Mucosa of rectum (tissue), 2 donors: ENCODE measurements at regions not wholly inside any gene's neighbourhood (a gene's known extent, or its start where the extent isn't known, plus 50 kb on each side); places are given as distances from the start of the nearest gene placed in this dataset.
A peak's percentile ranks its signal among the peaks of the same experiment; 100 is the strongest.
"Not testable (repeated sequence)": the region's sequence is repeated elsewhere in the genome, so short reads cannot be mapped to it uniquely, and the experiment has no call there.

ENCODE experiments used
- H3K27ac ChIP-seq, 2 donors: one replicate each; pipeline ENCODE4 v1.7.0; 2013; ENCODE audit warnings: inconsistent platforms in 2 of 2, low read depth in 2 of 2, low read length in 2 of 2
- H3K27me3 ChIP-seq, 2 donors: one replicate each; pipeline ENCODE4 v1.7.0; 2013; ENCODE audit warnings: low read length in 2 of 2; ENCODE audit not compliant: control insufficient read depth in 2 of 2, insufficient read depth in 2 of 2
- H3K36me3 ChIP-seq, 2 donors: one replicate each; pipeline ENCODE4 v1.7.0; 2013; ENCODE audit warnings: low read length in 2 of 2; ENCODE audit not compliant: control insufficient read depth in 2 of 2, insufficient read depth in 2 of 2
- H3K4me1 ChIP-seq, 2 donors: one replicate each; pipeline ENCODE4 v1.7.0; 2013; ENCODE audit warnings: low read length in 2 of 2, mild to moderate bottlenecking in 1 of 2; ENCODE audit not compliant: control insufficient read depth in 2 of 2, insufficient read depth in 2 of 2
- H3K4me3 ChIP-seq, 2 donors: one replicate each; pipeline ENCODE4 v1.7.0; 2013; ENCODE audit warnings: low read length in 2 of 2
- H3K9ac ChIP-seq, 2 donors: one replicate each; pipeline ENCODE4 v1.7.0; 2013; ENCODE audit warnings: low read length in 2 of 2, low read depth in 1 of 2, mild to moderate bottlenecking in 1 of 2
- H3K9me3 ChIP-seq, 2 donors: one replicate each; pipeline ENCODE4 v1.7.0; 2013; ENCODE audit warnings: low read length in 2 of 2; ENCODE audit not compliant: control insufficient read depth in 2 of 2
- donor health status: healthy.
- donor health status: Normal muscosa, but diverticular disease.

DNA sequence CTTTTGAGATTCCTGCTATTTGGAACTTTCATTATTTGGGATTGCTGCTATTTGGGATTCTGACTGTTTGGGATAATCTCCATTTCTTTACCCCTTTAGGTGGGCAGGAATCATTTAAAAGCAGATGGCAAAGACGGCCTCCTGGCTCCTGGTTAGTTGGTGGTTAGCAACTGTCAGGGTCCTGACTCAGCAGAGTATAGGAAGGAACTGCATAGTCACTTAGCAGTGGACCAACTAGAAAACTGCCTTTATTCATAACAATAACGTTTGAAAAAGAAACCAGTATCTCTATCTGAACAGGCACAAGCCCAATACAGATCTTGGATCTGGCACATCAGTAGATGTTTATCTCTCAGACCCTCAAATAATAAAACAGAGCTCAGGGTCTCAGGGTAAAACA is 469.7 kb upstream of the FGF16 start:
- Histone ChIP-seq H3K27me3 (no peaks in the 10 kb centered on the region), H3K27ac (no peak overlapping the region), H3K9me3 (no peaks in the 10 kb centered on the region), H3K36me3 (no peaks in the 10 kb centered on the region), H3K4me1 (no peaks in the 10 kb centered on the region), H3K4me3 (no peak overlapping the region), H3K9ac (no peak overlapping the region)

GRCh38 chrX:76987381-76987780 is 459.8 kb upstream of the FGF16 start:
- H3K36me3 ChIP-seq = no peaks in the 10 kb centered on the region
- H3K9ac ChIP-seq = no peak overlapping the region
- no peak overlapping the region for H3K4me3 ChIP-seq
- H3K27me3 ChIP-seq = no peaks in the 10 kb centered on the region
- no peak overlapping the region for H3K27ac ChIP-seq
- no peaks in the 10 kb centered on the region for H3K4me1 ChIP-seq
- H3K9me3 ChIP-seq = no peaks in the 10 kb centered on the region

DNA sequence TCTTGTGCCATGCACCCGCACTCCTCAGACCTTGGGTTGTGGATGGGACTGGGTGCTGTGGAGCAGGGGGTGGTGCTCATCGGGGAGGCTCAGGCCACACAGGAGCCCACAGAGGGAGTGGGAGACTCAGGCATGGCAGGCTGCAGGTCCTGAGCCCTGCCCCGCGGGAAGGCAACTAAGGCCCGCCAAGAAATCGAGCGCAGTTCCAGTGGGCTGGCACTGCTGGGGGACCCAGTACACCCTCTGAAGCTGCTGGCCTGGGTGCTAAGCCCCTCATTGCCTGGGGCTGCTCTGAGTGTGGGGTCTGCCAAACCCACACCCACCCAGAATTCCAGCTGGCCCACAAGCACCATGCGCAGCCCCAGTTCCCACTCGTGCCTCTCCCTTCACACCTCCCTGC is 450.5 kb upstream of the FGF16 start:
- H3K9me3 ChIP-seq = no peaks in the 10 kb centered on the region
- no peak overlapping the region for H3K27ac ChIP-seq
- H3K36me3 ChIP-seq = no peaks in the 10 kb centered on the region
- H3K9ac ChIP-seq = no peak overlapping the region
- no peaks in the 10 kb centered on the region for H3K27me3 ChIP-seq
- H3K4me3 ChIP-seq = no peak overlapping the region
- H3K4me1 ChIP-seq = no peaks in the 10 kb centered on the region

DNA sequence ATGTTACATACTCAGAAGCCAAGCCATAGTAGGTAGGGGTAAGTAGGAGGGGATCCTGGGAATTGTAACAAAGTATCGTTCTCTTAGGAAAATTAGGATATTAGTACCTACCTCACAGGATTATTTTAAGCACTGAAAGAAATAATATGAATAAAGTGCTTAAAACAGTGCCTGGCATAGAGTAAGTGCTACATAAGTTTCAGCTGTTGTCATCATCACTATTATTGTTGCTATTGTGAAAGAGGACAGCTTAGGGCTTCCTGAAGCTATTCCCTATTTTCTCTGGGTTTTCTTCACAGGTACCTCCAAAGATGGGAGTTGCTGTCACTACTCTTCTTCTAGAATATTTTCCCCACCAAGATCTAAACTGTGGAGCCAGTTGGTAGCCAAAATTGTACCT is 443.7 kb upstream of the FGF16 start:
- Histone ChIP-seq H3K9ac (no peak overlapping the region), H3K36me3 (no peaks in the 10 kb centered on the region), H3K9me3 (no peaks in the 10 kb centered on the region), H3K4me1 (no peaks in the 10 kb centered on the region), H3K27me3 (no peaks in the 10 kb centered on the region), H3K27ac (no peak overlapping the region), H3K4me3 (no peak overlapping the region)

DNA sequence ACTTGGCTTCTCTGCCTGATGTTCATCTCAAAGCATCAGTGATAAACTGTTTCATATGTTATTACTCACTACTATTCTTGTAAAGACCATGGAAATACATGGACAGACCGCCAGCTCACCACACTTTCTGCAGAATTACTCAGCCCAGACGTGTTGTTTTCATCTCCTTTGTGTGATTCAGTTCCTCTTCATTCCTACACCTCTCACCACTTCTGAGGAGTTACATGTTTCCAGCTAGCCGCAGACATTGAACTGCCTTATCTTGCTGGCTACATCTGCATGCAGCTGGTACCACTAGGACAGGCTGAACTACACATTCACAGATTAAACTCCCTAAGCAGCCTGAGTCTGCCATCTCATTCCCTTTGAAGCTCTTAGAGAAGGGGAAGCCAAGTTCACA is 443.2 kb upstream of the FGF16 start:
- no peaks in the 10 kb centered on the region for H3K27me3 ChIP-seq
- no peak overlapping the region for H3K27ac ChIP-seq
- H3K36me3 ChIP-seq = no peaks in the 10 kb centered on the region
- H3K4me3 ChIP-seq = no peak overlapping the region
- no peaks in the 10 kb centered on the region for H3K9me3 ChIP-seq
- no peak overlapping the region for H3K9ac ChIP-seq
- H3K4me1 ChIP-seq = no peaks in the 10 kb centered on the region

DNA sequence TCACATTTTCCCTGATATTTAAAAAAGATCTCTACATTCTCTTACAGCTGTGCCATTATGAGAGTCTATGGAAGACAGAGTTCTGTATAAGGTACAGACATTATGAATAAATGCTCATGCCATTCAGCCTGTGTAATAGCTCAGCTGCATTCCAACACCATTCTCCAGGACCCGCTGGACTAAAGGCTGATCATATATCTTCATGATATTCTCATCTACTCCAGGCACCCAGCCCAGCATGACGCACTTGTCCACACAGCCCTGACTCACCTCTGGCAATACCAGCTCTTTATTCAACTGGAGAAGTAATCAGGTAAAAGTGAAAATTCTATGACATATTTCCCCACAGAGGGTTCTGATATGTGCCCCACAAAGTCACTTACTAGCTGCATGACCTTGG is 437.5 kb upstream of the FGF16 start:
- no peaks in the 10 kb centered on the region for H3K27me3 ChIP-seq
- no peak overlapping the region for H3K27ac ChIP-seq
- no peaks in the 10 kb centered on the region for H3K4me1 ChIP-seq
- no peak overlapping the region for H3K9ac ChIP-seq
- no peaks in the 10 kb centered on the region for H3K9me3 ChIP-seq
- no peaks in the 10 kb centered on the region for H3K36me3 ChIP-seq
- H3K4me3 ChIP-seq = no peak overlapping the region

DNA sequence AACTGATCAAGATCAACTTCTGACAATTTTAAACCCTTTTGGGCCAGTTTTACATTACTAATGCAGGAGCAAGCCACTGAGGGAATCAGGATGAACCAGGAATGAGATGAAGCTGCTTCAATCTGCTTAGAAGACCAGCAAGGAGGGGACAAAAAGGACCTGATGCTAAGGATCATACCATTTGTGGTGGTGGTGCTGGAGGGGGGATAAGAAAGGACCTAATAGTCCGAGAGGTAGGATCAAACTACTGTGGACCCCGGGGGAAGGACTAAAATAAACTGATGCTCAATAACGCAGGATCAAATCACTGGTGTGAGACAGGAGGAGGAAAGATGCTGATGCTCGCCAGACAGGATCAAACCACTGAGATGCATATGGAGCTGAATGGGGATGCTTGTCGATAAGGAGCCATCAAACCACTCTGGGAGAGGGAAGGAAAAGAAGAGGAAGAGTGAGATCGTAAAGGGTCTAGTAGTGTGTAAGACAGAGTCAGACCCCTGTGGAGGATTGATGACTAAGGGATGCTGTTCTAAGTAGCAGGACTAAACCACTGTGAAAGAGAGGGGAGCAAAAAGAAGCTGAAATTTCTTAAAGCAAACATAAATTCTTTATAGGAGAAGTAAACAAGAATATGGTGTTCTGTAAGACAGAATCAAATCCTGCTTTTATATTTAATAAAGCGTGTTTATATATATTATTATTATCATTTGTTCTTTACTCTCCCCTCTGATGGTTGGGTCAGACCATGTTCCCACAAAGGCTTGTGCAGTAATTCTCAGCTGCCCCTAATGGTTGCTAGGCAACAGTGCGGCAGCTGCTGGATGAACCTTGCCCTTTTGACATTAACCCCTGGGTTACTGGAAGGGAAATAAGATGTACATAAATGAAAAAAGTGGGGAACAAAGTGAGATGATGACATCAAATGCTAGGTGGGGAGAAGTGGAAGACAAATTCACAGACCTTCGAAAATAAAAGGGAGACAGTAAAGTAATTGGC is 432.5 kb upstream of the FGF16 start:
- no peak overlapping the region for H3K9ac ChIP-seq
- no peaks in the 10 kb centered on the region for H3K4me1 ChIP-seq
- no peaks in the 10 kb centered on the region for H3K27me3 ChIP-seq
- H3K36me3 ChIP-seq = no peaks in the 10 kb centered on the region
- no peak overlapping the region for H3K4me3 ChIP-seq
- H3K27ac ChIP-seq = no peak overlapping the region
- H3K9me3 ChIP-seq = no peaks in the 10 kb centered on the region

- Histone ChIP-seq H3K4me1 (no peaks in the 10 kb centered on the region), H3K36me3 (no peaks in the 10 kb centered on the region), H3K27ac (no peak overlapping the region), H3K4me3 (no peak overlapping the region), H3K9me3 (no peaks in the 10 kb centered on the region), H3K27me3 (no peaks in the 10 kb centered on the region), H3K9ac (no peak overlapping the region)
Measured at GRCh38 chrX:77017093-77017492, 430.1 kb upstream of the FGF16 start.

DNA sequence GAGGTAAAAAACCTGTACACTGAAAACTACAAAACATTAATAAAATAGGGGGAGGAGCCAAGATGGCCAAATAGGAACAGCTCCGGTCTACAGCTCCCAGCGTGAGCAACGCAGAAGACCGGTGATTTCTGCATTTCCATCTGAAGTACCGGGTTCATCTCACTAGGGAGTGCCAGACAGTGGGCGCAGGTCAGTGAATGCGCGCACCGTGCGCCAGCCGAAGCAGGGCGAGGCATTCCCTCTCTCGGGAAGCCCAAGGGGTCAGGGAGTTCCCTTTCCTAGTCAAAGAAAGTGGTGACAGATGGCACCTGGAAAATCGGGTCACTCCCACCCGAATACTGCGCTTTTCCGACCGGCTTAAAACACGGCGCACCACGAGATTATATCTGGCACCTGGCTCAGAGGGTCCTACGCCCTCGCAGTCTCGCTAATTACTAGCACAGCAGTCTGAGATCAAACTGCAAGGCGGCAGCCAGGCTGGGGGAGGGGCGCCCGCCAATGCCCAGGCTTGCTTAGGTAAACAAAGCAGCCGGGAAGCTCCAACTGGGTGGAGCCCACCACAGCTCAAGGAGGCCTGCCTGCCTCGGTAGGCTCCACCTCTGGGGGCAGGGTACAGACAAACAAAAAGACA is 400.9 kb upstream of the FGF16 start:
- not testable (repeated sequence) for H3K9me3 ChIP-seq, H3K4me1 ChIP-seq, H3K27me3 ChIP-seq, H3K27ac ChIP-seq, H3K9ac ChIP-seq, H3K36me3 ChIP-seq
- peak overlapping the region in 1 of 2 donors; percentile 48 for H3K4me3 ChIP-seq

GRCh38 chrX:77060572-77060971 is 386.6 kb upstream of the FGF16 start:
- H3K4me1 ChIP-seq = no peaks in the 10 kb centered on the region
- H3K27ac ChIP-seq = no peak overlapping the region
- H3K9ac ChIP-seq = no peak overlapping the region
- no peak overlapping the region for H3K4me3 ChIP-seq
- no peaks in the 10 kb centered on the region for H3K9me3 ChIP-seq
- no peaks in the 10 kb centered on the region for H3K36me3 ChIP-seq
- H3K27me3 ChIP-seq = no peaks in the 10 kb centered on the region
